A673 (cell line): ENCODE measurements at regions not wholly inside any gene's neighbourhood (a gene's known extent, or its start where the extent isn't known, plus 50 kb on each side); places are given as distances from the start of the nearest gene placed in this dataset.

ENCODE experiments used
- BruUV-seq: library from RNA; stranded (reverse); fragments of 400-500 nt; replicated peaks from 2 replicates; lab custom pipeline; 2021; lab: Mats Ljungman, UMichigan
- CTCF ChIA-PET: fragments of 300-600 bp; sonication (Branson Sonifier 250); formaldehyde crosslinking; loops from one replicate; lab custom pipeline; 2022; ENCODE audit warnings: antibody characterized with exemption; lab: Charles Lee
- POLR2A ChIA-PET: fragments of 300-600 bp; sonication (Branson Sonifier 250); formaldehyde crosslinking; loops from one replicate; lab custom pipeline; 2022; ENCODE audit warnings: antibody characterized with exemption; ENCODE audit not compliant: low non-redundant PET; lab: Charles Lee
- DNase-seq: peaks from one replicate; pipeline ENCODE4 v3.0.0-alpha.2; 2015; ENCODE audit warnings: low spot score
- H3K27ac ChIP-seq: fragments of 200-600 bp; sonication (generic); 2 replicates; pipeline ENCODE4 v1.5.1; 2016; ENCODE audit warnings: mixed run types, low read depth, mild to moderate bottlenecking, mixed read lengths, antibody characterized with exemption, low read length; ENCODE audit not compliant: poor library complexity, severe bottlenecking
- H3K27me3 ChIP-seq: fragments of 200-600 bp; sonication (generic); replicated peaks from 2 replicates; pipeline ENCODE4 v1.6.1; 2017; ENCODE audit warnings: mixed run types, low read depth, mild to moderate bottlenecking, mixed read lengths, antibody characterized with exemption, low read length; ENCODE audit not compliant: insufficient read depth, poor library complexity
- H3K36me3 ChIP-seq: fragments of 200-600 bp; sonication (generic); 2 replicates; pipeline ENCODE4 v1.6.1; 2016; ENCODE audit warnings: mixed run types, mild to moderate bottlenecking, mixed read lengths, antibody characterized with exemption, low read length; ENCODE audit not compliant: insufficient read depth, poor library complexity, severe bottlenecking
- H3K4me1 ChIP-seq: fragments of 200-600 bp; sonication (generic); 2 replicates; pipeline ENCODE4 v1.6.1; 2017; ENCODE audit warnings: mixed run types, mild to moderate bottlenecking, mixed read lengths, antibody characterized with exemption, low read length; ENCODE audit not compliant: insufficient read depth, poor library complexity, severe bottlenecking
- H3K4me3 ChIP-seq: fragments of 200-600 bp; sonication (generic); 2 replicates; pipeline ENCODE4 v1.5.1; 2016; ENCODE audit warnings: low read depth, mixed run types, mild to moderate bottlenecking, mixed read lengths, low read length; ENCODE audit not compliant: poor library complexity, severe bottlenecking
- H3K9me3 ChIP-seq: fragments of 200-600 bp; sonication (generic); 2 replicates; pipeline ENCODE4 v1.6.1; 2016; ENCODE audit warnings: mixed run types, low read depth, mild to moderate bottlenecking, mixed read lengths, antibody characterized with exemption, low read length; ENCODE audit not compliant: poor library complexity, severe bottlenecking
- EZH2 ChIP-seq: fragments of 200-600 bp; sonication (generic); IDR thresholded peaks from 2 replicates; pipeline ENCODE4 v1.6.1; 2017; ENCODE audit warnings: borderline replicate concordance, low read depth, mild to moderate bottlenecking, mixed read lengths, antibody characterized with exemption, low read length; ENCODE audit not compliant: poor library complexity, severe bottlenecking
- intact Hi-C: fragments of 100-400 bp; cut with micrococcal nuclease; formaldehyde crosslinking; loops from one replicate; pipeline ENCODE4 v1.10.0; 2022; ENCODE audit not compliant: unreplicated experiment
- TF ChIP-seq, protein P1 (sequence below): fragments of 300-800, 200-600 bp; sonication (generic); conservative IDR thresholded peaks from 2 replicates; pipeline ENCODE4 v1.5.1; 2017; ENCODE audit warnings: low read depth, mild to moderate bottlenecking, antibody characterized with exemption, low read length, moderate library complexity, mixed read lengths

- CTCF ChIA-PET = no interaction called here
- no TSS peak for BruUV-seq
- intact Hi-C loops = no loop called here
- TF ChIP-seq, protein P1, sequence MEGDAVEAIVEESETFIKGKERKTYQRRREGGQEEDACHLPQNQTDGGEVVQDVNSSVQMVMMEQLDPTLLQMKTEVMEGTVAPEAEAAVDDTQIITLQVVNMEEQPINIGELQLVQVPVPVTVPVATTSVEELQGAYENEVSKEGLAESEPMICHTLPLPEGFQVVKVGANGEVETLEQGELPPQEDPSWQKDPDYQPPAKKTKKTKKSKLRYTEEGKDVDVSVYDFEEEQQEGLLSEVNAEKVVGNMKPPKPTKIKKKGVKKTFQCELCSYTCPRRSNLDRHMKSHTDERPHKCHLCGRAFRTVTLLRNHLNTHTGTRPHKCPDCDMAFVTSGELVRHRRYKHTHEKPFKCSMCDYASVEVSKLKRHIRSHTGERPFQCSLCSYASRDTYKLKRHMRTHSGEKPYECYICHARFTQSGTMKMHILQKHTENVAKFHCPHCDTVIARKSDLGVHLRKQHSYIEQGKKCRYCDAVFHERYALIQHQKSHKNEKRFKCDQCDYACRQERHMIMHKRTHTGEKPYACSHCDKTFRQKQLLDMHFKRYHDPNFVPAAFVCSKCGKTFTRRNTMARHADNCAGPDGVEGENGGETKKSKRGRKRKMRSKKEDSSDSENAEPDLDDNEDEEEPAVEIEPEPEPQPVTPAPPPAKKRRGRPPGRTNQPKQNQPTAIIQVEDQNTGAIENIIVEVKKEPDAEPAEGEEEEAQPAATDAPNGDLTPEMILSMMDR = no peak
- no peak for TF ChIP-seq EZH2
- H3K27ac ChIP-seq = no peak overlapping the region
- no peaks in the 10 kb centered on the region for H3K9me3 ChIP-seq
- no peak overlapping the region for H3K4me3 ChIP-seq
- no peaks in the 10 kb centered on the region for H3K36me3 ChIP-seq
- no peak for DNase-seq
- H3K27me3 ChIP-seq = no peaks in the 10 kb centered on the region
- POLR2A ChIA-PET = no interaction called here
- no peaks in the 10 kb centered on the region for H3K4me1 ChIP-seq
Measured at GRCh38 chr14:35992816-35993683, 166.9 kb downstream of the BRMS1L start.

GRCh38 chr14:35991356-35991755, 165.2 kb downstream of the BRMS1L start:
- intact Hi-C loops = no loop called here
- no TSS peak for BruUV-seq
- H3K9me3 ChIP-seq = no peaks in the 10 kb centered on the region
- ChIA-PET POLR2A (no interaction called here), CTCF (no interaction called here)
- no peaks in the 10 kb centered on the region for H3K4me1 ChIP-seq
- H3K27me3 ChIP-seq = no peaks in the 10 kb centered on the region
- no peaks in the 10 kb centered on the region for H3K36me3 ChIP-seq
- no peak for DNase-seq
- no peak overlapping the region for H3K27ac ChIP-seq
- no peak for TF ChIP-seq EZH2
- TF ChIP-seq, protein P1 = no peak
- H3K4me3 ChIP-seq = no peak overlapping the region

DNA sequence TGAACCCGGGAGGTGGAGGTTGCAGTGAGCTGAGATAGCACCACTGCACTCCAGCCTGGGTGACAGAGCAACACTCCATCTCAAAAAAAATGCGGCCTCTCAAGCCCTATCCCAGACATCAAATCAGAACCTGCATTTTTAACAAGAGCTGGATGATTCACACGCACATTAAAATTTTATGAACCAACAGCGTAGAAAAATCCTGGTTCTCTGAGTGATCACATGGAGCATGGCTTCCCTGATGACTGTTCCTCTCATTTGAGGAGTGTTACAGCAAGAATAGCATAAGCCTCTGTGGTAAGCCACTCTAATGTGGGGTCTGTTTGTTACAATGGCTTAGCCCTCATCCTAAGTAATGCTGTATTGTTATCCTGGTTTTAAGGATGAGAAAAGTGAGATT, 163.6 kb downstream of the BRMS1L start:
- intact Hi-C loops = no loop called here
- no peak for TF ChIP-seq EZH2
- TF ChIP-seq, protein P1 = no peak
- no peak for DNase-seq
- no TSS peak for BruUV-seq
- Histone ChIP-seq H3K4me3 (no peak overlapping the region), H3K9me3 (no peaks in the 10 kb centered on the region), H3K4me1 (no peaks in the 10 kb centered on the region), H3K27me3 (no peaks in the 10 kb centered on the region), H3K36me3 (no peaks in the 10 kb centered on the region), H3K27ac (no peak overlapping the region)
- POLR2A ChIA-PET = no interaction called here
- CTCF ChIA-PET = no interaction called here
